ENCODE measurements at regions not wholly inside any gene's neighbourhood (a gene's known extent, or its start where the extent isn't known, plus 50 kb on each side); places are given as distances from the start of the nearest gene placed in this dataset.

DNA sequence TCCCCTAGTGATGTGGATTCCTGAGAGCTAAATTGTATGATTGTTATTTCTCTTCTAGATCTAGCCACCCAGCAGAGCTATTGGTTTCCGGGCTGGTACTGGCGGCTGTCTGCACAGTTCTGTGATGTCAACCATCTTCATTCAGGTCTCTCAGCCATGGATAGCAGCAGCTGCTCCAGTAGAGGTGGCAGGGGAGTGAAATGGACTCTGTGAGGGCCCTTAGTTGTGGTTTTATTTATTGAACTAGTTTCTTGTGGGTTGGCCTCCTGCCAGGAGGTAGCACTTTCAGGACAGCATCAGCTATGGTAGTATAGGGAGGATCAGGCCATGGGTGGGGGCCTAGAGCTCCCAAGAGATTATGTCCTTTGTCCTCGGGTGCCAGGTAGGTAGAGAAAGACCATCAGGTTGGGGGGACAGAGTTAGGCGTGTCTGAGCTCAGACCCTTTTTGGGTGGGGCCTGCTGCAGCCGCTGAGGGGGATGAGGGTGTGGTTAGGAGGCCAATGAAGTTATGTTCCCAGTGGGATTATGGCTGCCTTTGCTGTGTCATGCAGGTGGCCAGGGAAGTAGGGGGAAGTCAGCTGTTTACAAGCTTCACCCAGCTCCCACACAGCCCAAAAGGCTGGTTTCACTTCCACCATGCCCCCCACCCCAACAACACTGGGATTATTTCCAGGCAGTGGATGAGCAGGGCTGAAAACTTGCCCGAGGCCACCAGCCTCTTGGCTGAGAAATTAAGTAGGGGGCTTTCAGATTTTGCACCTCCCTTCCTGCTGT, 55.1 kb upstream of the RGS4 start:
- DNase-seq: peak; percentile 88

DNA sequence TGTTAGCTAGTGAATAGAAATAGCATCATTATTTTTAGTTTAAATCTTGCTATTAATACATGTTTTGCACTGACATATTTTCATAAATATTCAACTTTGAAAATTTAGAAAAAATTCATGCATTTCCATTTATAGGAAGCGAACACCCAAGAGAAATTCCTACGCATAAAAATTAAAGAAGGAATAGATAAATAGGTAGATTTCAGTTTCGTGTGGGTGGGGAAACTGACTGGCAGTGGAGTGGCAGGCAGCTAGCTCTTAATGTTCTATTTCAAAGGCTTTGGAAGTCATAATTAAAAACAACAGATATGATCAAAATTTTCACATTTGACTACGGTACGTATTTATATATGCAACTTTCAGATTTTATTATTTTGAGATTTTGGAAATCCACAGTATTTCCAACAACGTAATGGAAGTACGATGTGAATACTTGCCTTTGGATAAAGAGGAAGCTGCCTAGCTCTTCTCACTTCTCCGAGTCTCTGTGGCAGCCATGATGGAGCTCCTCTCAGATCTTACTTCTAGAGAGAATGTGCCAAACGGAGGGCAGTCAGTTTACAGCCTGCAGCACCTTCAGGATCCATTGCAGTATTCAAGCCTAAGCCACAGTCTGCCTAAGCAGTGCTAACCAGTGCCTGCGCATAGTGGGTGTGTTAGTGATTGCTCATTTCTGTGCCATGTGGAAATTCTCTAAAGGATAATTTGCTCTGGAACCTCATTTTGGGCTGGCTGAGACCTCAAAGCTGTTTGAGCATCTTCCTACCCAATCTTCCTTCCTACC, 62.9 kb upstream of the RGS4 start:
- no peak for DNase-seq

GRCh38 chr1:162997499-162998285, 71.5 kb upstream of the RGS4 start:
- DNase-seq: no peak

DNA sequence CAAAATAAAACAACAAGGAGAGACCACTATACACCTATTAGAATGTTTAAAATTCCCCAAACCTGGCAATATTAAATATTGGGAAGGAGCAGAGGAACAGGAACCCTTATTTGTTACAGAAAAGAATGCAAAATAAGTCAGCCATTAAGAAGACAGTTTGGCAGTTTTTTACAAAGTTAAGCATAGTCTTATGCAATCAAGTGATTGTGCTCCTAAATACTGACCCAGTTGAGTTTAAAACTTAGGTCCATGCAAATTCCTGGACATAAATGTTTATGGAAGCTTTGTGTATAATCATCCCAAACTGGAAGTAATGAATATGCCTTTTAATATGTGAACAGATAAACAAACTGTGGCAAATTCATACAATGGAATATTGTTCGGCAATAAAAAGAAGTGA, 72.9 kb upstream of the RGS4 start:
- DNase-seq: no peak

GRCh38 chr1:162994921-162995320, 74.2 kb upstream of the RGS4 start:
- no peak for DNase-seq

DNA sequence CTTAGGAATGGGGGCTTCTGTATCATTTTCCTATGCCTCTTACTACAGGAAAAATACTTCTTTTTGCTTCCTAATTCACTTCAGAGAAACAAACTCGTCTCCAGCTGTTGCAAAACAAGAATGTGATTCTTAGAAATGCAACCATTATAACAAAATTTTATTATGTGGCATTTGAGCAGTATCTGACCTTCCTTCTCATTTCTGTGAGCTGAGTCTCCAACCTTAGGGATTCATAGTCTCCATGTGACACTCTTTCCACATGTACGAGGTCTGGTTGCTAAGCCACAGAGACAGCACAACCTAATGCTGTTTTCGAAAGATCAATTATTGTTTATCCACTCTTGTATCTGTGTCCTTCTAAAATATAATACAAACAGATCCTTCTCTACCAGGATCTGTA, 75.3 kb upstream of the RGS4 start:
- DNase-seq: no peak

GRCh38 chr1:162992945-162993344, 76.2 kb upstream of the RGS4 start:
- DNase-seq: no peak

DNA sequence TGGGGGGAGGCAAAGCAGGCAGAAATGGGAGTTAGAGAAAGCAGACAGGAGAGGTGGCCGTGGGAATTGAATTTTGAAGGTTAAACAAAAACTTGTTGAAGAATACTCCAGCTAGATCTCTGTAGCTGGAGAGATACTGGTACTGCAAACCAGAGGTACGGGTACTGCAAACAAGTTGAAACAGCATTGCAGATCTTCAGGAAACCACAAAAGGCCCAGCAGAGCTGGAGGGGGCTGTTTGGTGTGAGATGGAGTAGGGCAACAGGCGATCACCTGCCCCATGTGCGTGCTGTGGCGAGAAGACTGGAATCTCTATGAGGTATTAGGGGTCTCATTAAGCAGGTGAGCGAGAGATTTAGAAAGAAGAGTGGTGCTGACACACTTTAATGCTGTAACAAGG, 77.7 kb upstream of the RGS4 start:
- no peak for DNase-seq

GRCh38 chr1:162990665-162991064, 78.5 kb upstream of the RGS4 start:
- no peak for DNase-seq

GRCh38 chr1:162988869-162989268, 80.3 kb upstream of the RGS4 start:
- DNase-seq: no peak

DNA sequence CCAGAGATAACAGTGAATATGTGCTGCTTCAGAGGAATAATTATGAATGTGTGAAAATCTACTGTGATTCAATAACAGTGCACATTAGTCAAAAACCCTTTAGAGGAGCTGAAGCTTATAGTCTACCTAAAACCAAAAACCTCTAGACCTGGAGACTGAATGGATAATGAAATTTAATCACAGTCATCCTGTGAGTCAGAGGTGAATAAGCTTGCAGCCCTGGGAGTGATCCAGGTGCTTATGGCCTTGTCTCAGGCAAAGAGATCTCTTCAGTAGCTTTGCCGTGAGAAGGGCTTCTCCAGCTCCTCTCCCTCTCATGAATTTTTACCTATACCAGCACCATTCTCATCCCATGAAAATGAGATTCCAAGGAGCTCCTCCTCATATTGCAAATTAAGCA, 81.3 kb upstream of the RGS4 start:
- DNase-seq: peak; percentile 63

GRCh38 chr1:162985816-162986435, 83.2 kb upstream of the RGS4 start:
- DNase-seq: no peak

GRCh38 chr1:162984699-162985098, 84.5 kb upstream of the RGS4 start:
- DNase-seq: no peak

GRCh38 chr1:162983671-162984425, 85.3 kb upstream of the RGS4 start:
- DNase-seq: no peak

- no peak for DNase-seq
Observed at GRCh38 chr1:162982364-162982763, 86.8 kb upstream of the RGS4 start.

- DNase-seq: no peak
Observed at GRCh38 chr1:162977944-162978568, 91.1 kb upstream of the RGS4 start.

DNA sequence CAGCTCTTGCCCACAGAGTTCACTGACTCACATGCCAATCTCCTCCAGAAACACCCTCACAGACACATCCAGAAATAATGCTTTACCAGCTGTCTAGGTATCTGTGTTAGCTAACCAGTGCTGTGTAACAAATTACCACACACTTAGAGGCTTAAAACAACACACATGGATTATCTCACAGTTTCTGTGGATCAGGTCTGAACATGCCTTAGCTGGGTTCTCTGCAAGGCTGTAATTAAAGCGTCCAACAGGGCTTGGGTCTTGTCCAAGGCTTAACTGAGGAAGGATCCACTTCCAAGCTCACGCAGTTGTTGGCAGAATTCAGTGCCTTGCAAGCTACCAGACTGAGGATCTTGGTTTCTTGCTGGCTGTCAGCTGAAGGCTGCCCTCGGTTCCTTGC, 92.5 kb upstream of the RGS4 start:
- DNase-seq: no peak

- no peak for DNase-seq
Observed at GRCh38 chr1:162974810-162975209, 94.4 kb upstream of the RGS4 start.

DNA sequence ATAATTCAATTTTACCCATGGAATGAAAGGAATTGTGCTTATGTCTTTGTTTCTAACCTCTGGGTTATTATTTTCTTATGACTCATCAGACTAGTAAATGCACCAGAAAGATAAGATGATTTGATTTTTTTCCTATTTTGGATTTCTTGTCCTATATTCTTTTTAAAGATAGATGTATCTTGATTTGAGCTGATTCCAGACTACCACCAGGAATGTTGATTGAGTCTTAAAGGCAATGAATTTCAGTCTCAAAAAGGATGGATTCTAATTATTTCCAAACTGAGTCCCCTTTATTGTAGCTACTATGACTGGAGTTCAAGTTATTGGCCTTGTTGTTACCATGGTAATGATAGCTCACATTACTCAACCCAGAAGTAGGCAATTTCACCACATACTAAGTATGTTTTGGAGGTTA, 95.8 kb upstream of the RGS4 start:
- DNase-seq: no peak

DNA sequence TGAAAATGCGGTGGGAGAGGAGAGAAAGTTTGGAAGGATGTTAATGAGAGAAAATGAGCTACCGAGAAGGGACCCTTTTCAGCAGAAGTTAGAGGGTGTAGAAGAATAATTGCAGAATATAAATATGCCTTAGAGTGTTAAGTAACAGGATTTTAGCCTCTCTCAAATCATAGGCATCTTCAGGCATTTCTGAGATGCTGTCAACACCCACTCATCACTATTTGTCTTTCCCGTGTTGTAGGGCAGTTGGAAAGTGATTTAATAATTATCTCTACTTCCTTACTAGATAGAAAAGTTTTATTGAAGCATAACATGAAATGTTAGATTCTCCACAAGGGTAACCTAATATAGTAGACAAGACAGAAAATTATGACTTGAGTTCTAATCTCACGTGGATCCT, 96.4 kb upstream of the RGS4 start:
- no peak for DNase-seq

DNA sequence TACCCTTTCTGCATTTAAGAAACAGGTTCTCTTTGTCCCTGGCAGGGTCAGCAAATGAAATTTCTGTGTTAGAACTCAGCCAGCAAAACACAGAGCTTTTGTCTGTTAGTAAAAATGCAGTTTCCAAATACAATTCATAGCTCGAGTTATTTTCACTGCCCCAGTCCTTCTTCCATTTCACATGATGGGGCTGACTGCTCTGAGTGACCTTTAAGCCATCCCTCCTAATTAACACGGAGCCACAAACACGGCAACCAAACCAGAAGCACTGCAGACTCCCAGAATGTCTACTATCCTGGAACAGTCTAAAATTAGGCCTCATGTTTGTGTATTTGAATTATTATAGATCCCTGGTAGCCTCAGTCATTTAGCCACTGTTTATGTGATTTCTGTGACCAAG, 99.1 kb upstream of the RGS4 start:
- DNase-seq: no peak

- DNase-seq: no peak
Observed at GRCh38 chr1:162966613-162967012, 102.5 kb upstream of the RGS4 start.

All from NCI-H187 treated with DMSO at 0.1 percent for 48 hours (cell line).